Effector CD4-positive, alpha-beta T cell (primary cell): ENCODE measurements at regions not wholly inside any gene's neighbourhood (a gene's known extent, or its start where the extent isn't known, plus 50 kb on each side); places are given as distances from the start of the nearest gene placed in this dataset.
"Not testable (repeated sequence)": the region's sequence is repeated elsewhere in the genome, so short reads cannot be mapped to it uniquely, and the experiment has no call there.

Experiments
- DNase-seq: peaks from one replicate; pipeline ENCODE4 v3.0.0-alpha.2; 2020

DNA sequence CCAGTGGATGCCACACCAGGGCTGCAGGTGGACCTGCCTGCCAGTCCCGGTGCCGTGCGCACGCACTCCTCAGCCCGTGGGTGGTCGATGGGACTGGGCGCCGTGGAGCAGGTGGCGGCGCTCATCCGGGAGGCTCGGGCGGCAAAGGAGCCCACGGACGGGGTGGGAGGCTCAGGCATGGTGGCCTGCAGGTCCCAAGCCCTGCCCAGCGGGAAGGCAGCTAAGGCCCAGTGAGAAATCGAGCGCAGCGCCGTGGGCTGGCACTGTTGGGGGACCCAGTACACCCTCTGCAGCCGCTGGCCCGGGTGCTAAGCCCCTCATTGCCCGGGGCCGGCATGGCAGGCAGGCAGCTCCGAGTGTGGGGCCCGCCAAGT, 1171.8 kb upstream of the B3GALT2 start:
- DNase-seq: no peak

DNA sequence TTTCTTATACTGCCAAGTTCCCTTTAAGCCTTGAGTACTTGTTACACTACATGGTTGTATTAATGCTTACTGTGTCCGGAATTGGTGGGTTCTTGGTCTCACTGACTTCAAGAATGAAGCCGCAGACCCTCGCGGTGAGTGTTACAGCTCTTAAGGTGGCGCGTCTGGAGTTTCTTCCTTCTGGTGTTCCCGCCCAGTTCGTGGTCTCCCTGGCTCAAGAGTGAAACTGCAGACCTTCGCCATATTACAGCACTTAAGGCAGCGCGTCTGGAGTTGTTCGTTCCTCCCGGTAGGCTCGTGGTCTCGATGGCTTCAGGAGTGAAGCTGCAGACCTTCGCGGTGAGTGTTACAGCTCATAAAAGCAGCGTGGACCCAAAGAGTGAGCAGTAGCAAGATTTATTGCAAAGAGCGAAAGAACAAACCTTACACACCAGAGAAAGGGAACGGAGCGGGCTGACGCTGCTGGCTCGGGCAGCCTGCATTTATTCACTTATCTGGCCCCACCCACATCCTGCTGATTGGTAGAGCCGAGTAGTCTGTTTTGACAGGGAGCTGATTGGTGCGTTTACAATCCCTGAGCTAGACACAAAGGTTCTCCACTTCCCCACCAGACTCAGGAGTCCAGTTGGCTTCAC, 1171.3 kb upstream of the B3GALT2 start:
- not testable (repeated sequence) for DNase-seq

DNA sequence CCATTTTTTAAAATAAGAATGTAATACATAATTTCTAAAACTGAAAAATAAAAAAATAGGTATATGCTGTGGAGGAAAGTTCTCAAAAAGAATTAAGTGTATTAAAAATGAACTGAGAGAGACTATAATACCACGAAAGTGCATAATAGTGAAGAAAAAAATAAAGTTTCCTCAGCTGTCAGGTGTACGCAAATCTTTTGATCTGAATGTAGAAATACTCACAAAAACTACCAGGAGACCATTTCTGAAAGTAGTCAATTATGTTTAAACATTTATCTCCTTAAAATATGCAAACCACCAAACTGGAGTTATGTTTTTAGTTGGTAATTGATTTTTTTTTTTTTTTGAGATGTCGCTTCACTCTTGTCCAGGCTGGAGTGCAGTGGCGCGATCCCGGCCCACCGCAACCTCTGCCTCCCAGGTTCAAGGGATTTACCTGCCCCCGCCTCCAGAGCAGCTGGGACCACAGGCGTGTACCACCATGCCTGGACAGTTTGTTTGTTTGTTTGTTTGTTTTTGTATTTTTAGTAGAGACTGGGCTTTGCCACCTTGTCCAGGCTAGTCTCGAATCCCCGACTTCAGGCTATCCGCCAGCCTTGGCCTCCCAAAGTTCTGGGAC, 1169.2 kb upstream of the B3GALT2 start:
- DNase-seq: no peak

DNA sequence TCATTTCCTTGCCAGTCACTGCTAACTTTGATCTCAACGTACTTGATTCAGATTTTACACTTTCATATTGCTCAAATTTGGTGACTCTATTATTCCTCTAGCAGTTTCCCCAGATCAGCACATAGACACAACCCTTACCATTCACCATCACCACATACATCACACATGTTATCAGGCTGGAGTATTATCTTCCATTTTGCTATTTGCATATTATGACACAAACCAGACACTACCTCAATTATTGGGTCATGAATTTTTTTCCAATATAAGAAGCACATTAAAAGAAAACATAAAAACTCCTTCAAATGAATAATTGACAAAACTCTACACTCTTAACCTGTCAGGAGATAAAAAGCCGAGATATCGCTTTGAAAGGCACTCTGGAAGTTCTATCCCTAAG, 1166.7 kb upstream of the B3GALT2 start:
- DNase-seq: no peak

DNA sequence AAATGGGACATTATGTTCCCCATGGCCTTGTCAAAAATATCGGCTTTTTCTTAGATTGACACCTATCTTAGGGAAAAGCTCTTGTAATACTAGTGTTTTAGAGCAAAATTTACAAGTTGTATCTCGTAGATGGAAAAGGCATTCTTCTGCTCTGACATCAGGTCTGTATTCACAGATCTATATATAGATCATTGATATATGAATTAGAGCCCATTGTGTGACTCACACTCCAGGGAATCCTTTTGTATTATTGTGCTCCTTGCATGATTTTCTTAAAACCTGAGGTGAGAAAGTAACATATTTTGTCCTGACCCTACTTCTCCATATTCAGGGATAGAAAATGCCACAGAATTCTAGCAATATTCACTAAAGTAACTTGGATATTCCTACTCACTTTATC, 1160.8 kb upstream of the B3GALT2 start:
- DNase-seq: no peak

DNA sequence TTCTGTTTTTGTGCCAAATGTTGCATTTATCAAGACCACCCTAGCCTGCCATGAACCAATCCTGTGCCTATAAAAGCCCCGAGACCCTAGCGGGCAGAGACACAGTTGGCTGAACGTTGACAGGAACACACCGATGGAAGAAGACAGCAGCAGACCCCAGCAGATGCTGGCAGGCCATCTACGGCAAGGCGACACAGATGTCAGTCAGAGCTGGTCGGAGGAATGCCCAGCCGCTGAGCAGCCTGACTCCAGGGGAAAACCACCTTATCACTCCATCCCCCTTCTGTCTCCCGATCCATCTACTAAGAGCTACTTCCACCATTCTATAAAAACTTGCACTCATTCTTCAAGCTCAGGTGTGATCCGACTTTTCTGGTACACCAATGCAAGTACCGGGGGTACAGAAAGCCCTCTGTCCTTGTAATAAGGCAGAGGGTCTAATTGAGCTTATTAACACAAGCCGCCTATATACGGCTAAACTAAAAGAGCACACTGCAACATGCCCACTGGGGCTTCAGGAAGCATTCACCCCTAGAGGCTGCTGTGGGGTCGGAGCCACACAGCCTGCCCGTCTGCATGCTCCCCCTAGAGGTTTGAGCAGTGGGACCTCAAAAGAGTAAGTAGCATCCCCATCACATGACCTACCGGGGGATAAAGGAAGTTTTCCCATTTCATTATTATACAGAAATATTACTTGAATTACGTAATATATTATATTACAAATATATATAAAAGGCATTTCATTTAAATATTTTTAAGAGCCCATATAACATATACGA, 1156.3 kb upstream of the B3GALT2 start:
- DNase-seq: no peak

DNA sequence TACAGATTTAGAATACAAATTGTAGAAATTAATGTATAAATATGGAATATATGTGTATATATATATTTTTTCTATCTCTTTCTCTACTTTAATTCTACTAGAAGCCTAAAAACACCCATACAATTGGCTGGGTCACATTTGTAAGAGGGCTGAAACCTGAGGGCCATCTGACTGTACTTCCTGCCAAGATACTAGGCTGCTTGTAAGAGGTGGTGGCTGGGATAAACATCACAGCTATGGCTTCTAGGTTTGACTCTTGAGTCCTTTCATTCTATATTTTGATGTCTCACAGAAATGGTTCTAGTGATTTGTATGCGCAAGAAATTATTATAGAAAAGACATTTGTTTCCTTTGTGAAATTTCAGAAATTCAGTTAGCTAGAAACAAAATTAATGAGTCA, 1155.2 kb upstream of the B3GALT2 start:
- DNase-seq: no peak

DNA sequence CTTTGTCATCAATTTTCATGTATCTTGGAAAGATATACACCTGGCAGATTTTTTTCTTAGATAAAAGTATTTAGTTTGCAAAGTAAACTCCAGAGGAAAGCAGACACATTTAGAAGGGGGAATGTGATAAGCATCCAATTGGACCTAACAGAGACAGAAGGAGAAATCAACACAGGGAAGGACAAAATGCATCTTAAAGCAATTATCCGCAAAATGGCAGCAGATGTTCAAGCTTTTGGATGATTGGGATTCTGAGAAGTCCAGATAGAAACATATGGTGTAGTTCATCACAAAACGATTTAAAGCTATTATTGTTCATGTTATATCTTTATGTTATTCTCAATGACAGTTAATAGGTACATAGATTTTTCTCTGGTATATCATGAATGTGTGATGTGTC, 1153.1 kb upstream of the B3GALT2 start:
- no peak for DNase-seq

DNA sequence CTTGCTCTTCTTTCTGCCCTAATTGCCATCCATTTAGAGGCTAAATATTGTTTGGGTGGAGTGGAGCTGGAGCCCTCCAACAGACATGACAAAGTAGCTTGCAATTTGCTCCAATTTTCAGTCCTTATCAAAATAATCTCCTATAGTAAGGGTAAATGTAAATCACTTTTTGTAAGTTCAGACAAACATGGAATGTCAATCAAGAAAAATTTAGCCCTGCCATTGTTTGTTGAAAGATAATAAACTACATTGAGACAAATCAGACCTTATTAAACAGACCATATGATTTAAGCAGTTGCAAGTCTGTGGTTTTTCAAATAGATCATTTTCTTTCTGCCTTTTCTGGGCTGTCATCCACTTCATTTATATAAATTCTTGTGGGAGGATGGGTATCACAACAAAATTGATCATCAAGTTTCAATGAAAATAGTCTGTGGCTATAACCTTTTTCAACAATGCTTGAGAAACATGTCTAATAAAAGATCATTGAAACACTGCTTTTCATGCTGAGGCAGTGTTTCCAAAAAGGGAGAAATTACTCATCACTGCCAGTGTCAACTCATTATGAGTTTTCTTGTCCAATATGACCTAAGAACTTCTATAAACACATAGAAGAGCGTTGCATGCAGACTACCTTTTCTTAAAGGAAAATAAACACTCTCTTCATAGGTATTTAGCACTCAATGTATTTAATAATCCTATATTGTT, 1152.0 kb upstream of the B3GALT2 start:
- DNase-seq: no peak

DNA sequence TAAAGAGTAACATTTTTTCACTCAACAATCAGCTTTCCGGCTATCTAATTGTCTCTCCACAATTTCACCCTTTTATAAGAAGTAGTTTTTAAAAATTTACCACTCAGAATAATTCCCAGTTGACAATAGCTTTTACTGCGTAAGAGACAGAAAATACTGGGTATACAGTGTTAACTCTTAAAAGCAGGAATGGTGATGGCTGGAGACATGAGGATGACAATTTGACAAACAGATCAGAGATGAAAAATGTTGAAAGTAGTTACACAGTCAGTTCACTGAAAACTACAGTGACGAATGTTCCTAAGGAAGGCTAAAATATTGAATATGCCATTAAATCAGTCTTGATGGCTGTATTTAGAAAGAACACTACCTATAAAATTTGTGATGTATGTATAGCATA, 1146.8 kb upstream of the B3GALT2 start:
- no peak for DNase-seq

DNA sequence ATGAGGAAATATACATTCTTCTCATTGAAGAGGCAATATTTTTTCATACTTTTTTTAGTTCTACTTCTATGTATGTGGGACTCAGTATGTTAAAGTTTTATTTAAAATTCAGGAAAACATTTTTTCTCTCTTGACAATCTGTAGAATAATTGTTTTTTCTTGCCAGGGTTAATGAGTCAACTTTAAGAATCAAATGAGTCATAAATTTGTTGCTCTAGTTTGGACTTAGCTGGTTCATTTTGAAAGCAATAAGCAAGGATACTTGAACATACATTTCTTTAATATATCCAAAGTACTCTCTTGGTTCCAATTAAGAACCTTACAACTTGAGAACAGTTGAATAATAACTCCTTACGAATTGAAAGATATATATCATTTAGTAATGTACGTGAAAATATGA, 1145.3 kb upstream of the B3GALT2 start:
- no peak for DNase-seq

DNA sequence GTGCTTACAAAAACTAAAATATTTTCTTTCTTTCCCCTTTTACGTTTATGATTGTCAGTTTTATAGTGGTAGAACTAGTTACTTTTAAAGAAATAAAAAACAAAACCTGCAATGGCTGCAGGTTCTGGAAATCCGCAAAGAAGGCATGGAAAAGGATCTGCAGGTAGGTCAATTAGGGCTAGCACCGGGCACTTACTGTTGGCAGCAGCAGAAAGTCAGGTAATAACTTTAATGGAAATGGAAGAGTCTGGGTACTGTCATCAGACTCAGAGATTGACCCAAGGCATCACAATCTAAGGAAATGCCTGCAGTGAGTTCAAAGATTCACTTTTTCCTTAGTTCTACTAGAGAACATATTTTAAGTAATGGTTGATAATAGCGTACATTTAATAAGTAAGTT, 1136.3 kb upstream of the B3GALT2 start:
- DNase-seq: no peak

DNA sequence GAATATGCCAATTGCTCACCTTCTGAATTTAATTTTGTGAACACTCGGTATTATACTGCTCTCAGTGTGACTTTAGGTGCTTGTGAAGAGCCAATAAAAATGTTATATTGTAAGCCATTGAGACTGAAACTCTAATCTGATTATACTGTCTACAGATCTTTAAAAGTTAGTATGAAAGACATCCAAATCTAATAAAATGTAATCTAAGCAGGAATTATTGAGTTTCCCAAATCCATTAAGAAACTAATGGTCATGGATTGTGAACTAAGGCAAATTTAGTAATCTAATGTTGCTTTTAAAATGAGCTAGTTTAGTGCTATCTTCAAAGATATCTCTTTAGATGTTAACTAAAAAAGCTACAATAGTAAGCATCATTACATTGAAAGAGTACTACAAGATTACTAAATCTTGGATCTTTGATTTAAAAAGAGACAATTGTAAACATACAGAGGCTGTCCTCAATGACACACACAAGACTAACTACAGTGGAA, 1132.4 kb upstream of the B3GALT2 start:
- no peak for DNase-seq

DNA sequence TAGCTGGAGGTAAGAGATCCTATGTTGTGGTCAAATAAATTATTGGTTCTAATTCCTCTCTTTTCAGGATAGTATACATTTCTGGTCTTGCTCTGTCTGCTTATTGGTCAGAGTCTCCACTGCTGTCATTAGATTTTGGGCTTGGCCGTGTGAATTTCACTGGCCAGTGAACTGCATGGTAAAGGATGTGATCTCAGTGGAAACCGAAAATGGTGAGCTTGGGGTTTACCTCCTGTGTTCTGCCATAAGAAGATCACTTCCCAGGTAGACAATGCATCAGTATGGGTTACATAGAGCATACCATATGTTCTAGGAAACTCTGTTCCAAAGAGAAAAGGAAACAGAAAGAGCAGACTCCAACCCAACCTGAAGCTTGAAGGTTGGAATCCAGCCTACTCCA, 1123.3 kb upstream of the B3GALT2 start:
- no peak for DNase-seq

DNA sequence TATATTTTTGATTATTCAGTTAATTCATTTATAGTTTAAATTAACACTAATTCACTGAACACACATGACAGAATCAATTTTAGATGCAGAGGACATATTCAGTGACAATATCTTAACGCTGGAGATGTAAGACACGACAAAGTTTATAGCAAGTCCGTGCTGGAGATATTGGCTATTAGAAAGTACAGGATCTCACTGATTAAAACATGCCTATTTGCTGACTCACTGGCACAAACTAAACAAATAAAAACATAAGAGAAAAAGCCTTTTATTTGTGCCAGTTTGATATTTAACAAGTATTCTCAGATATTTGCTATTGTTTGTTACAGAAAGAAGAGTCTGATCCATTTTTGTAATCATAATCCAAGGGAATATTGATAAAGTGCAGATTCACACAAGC, 1122.9 kb upstream of the B3GALT2 start:
- no peak for DNase-seq

DNA sequence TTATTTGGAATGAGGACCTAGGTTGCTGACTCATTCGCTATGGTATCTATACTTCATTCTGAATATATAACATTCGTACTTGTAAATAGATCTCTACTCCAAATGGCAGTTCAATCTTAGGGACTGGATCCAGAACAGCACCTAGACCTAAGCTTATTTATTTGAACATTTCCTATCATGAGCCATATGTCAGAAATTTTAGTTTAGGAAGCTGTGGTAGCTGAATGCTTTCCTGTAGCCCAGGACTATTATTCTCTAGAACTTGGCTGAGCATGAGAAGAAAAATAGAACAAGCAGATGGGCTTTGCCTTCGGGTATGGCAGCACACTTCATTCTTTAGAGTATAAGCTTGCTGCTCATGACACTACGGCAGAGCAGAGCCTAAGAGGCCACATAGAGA, 1114.4 kb upstream of the B3GALT2 start:
- DNase-seq: no peak

DNA sequence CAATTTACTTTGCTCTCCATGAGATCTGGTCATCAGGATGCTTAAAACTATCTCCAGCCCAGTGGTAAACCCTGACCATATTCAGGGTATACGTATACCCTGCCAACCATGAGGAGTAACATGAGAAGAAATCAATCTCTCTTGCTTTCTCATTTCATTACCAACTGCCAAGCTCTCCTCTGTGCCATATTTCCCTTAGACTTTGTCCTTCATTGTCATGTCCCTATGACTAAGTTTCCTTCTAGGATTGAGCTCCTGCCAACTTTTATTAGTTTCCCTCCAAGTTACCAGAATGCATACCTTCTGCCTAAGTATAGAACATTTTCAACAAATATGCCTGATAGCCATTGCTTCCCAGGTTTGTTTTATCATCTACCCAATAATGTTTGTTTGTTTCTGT, 1113.9 kb upstream of the B3GALT2 start:
- DNase-seq: no peak

DNA sequence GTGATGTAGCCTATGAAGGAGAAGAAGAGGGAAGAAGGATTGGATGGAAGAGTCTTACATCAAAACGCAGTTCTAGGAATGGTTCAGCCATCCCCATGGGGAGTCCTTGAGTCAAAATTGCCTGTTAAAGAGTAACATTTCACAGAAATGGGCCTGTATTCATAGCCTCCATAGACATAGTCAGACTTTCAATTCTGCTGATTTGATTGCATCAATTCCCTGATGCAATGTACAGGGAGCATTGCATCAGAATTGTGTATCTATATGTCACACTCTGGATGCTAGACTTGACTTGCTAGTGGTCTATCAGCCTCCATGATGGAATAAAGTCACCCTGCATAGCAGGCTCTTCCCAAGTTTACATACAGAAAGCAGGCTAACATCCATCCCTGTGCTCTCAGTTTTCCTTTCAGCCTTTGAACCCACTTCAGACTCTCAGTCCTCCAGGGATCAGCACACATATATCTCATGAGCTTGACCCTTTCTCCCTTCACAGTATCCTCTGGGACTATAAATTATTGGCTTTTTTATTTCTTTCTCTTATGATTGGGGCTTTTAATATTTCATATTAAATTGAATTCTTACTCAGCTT, 1111.7 kb upstream of the B3GALT2 start:
- no peak for DNase-seq

DNA sequence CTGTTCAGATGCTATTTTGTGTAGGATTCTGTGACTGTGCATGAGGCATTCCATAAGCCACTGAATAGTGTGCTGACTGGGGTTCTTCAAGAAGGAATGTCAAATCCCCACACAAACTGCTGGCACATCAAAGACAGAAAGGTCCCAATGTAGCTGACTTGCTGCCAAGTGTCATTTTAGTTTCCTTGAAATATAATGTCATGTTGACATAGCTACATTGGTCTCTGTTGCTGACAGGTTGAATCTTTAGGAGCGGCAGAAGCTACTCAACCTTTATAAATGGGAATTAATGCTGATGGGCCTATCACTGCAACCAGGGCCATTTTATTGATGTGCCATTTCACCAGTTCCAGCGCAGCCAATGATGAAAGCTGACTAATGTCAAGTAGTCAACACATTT, 1110.7 kb upstream of the B3GALT2 start:
- DNase-seq: no peak

DNA sequence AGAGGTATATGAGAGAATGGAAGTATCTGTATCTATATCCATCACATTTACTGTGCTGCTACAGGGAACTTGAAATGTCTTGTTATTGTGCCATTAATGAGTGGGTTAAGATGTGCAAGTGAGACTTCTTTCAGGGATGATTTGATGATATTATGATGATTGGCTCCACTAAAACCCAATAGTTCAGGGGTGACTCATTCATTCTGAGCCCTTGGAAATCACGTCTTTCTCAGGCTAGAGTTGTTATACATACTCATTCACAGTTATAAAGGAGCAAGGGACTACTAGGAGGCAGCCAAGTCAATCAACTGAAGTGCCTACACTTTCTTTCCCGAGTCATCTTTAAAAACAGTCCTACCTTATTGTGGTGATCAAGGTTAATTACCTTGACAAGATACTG, 1109.8 kb upstream of the B3GALT2 start:
- DNase-seq: no peak

DNA sequence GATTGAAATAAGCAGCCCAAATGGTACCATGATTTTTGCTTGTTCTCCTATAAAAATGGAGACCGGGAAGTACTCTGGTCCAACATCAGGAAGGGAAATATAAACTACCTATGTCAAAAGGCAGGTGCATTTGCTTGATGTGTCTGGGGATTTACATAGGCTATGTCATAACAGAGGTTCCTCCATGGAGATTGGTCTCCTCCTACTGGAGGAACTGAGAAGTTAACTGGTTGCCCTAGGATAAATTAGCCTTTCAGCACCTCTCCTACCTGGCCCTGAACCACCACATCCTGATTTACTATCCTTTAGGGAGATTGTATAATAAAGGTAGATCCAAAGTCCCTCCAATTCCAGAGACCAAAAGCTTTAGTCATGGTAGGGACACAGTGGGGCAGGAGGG, 1109.3 kb upstream of the B3GALT2 start:
- DNase-seq: peak; percentile 15

DNA sequence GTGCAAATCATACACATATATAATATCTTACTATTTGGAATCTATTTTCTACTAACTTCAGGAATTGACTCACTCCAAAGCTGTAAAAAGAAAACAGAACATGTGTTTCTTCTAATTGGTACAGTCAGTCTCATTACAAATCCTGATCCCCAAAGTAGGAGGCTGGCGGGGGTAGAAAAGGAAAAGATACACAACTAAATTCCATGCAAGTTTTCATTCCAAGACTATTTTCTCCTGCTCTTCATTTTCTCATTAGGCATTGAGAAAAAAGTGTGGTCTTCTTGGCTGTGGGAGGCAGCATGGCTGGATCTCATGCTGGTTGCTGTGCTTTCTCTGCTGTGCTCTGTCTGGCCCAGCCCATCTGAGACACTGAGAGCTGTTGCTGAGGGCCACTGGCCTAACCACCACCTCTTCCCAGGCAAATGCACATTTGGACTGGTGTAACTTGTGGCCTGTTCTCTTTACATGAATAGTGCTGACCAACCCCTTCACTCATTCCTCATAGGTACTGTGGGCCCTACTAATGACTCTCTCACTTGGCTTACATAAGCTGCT, 1107.5 kb upstream of the B3GALT2 start:
- no peak for DNase-seq

DNA sequence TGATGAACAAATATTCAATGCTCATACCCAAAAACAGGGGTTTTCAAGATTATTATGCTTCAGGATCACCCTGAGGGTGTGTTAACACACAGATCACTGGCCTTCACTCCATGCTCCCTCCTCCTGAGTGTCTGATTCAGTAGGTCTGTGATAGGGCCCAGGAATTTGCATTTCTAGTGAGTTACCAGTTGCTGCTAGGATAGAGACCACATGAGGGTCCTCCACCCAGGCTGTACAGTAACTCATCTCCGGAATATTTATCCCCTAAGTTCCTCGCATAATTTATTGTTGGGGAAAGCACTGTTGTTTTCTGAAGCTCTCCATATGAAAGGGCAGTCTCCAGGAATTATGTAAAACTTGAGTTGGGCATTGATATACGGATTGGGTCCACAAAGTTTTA, 1106.6 kb upstream of the B3GALT2 start:
- no peak for DNase-seq
